Spinal cord (tissue), 9 donors: ENCODE measurements at regions not wholly inside any gene's neighbourhood (a gene's known extent, or its start where the extent isn't known, plus 50 kb on each side); places are given as distances from the start of the nearest gene placed in this dataset.

ENCODE experiments used
- DNase-seq, 6 donors: peaks; one replicate each; pipeline versions ENCODE4 v3.0.0 to v3.0.0-alpha.2; 2013 to 2015; ENCODE audit warnings: low spot score in 6 of 6, low read depth in 4 of 6
- H3K27ac ChIP-seq: one replicate; pipeline ENCODE4 v1.5.1; 2013; ENCODE audit warnings: low read depth, low read length, control low read depth
- H3K27me3 ChIP-seq: one replicate; pipeline ENCODE4 v1.6.1; 2013; ENCODE audit warnings: low read length; ENCODE audit not compliant: control insufficient read depth, insufficient read depth
- H3K36me3 ChIP-seq: one replicate; pipeline ENCODE4 v1.6.1; 2013; ENCODE audit warnings: low read length; ENCODE audit not compliant: control insufficient read depth, insufficient read depth
- H3K4me1 ChIP-seq: one replicate; pipeline ENCODE4 v1.6.1; 2013; ENCODE audit warnings: low read length; ENCODE audit not compliant: control insufficient read depth, insufficient read depth
- H3K4me3 ChIP-seq: one replicate; pipeline ENCODE4 v1.5.1; 2013; ENCODE audit warnings: low read depth, low read length, control low read depth
- H3K9me3 ChIP-seq: one replicate; pipeline ENCODE4 v1.6.1; 2013; ENCODE audit warnings: low read length; ENCODE audit not compliant: control insufficient read depth, insufficient read depth
- WGBS: methylation state at CpG from one replicate; pipeline ENCODE4 v1.1.5; 2013; ENCODE audit warnings: missing lambda C conversion rate; ENCODE audit not compliant: insufficient coverage; 5-methylcytosine and 5-hydroxymethylcytosine counted together
- donor health status: healthy.

GRCh38 chr22:49422701-49423100 lies 405.0 kb downstream of the BRD1 start:
- WGBS = 72% methylated on average over 2 of the region's 2 CpGs
- Histone ChIP-seq H3K27me3 (peaks cover 4% of the 10 kb centered on the region), H3K4me1 (peaks cover 6% of the 10 kb centered on the region), H3K4me3 (no peak overlapping the region), H3K9me3 (peaks cover 2% of the 10 kb centered on the region), H3K36me3 (no peaks in the 10 kb centered on the region), H3K27ac (no peak overlapping the region)
- no peak for DNase-seq

GRCh38 chr22:49420651-49421050 lies 407.0 kb downstream of the BRD1 start:
- Histone ChIP-seq H3K4me3 (no peak overlapping the region), H3K9me3 (peaks cover 2% of the 10 kb centered on the region), H3K36me3 (no peaks in the 10 kb centered on the region), H3K27ac (no peak overlapping the region), H3K27me3 (peaks cover 3% of the 10 kb centered on the region), H3K4me1 (peaks cover 7% of the 10 kb centered on the region)
- WGBS = 89% methylated on average over 13 of the region's 13 CpGs
- no peak for DNase-seq

- no peak overlapping the region for H3K4me3 ChIP-seq
- H3K27me3 ChIP-seq = no peaks in the 10 kb centered on the region
- no peak overlapping the region for H3K27ac ChIP-seq
- peaks cover 12% of the 10 kb centered on the region for H3K4me1 ChIP-seq
- peaks cover 2% of the 10 kb centered on the region for H3K9me3 ChIP-seq
- no peak for DNase-seq
- no peaks in the 10 kb centered on the region for H3K36me3 ChIP-seq
- 100% methylated on average over 3 of the region's 6 CpGs for WGBS
Observed at GRCh38 chr22:49419661-49420060, 408.0 kb downstream of the BRD1 start.

- H3K9me3 ChIP-seq = peaks cover 2% of the 10 kb centered on the region
Observed at GRCh38 chr22:49418943-49419342, 408.7 kb downstream of the BRD1 start.

GRCh38 chr22:49418341-49418894 lies 409.3 kb downstream of the BRD1 start:
- Histone ChIP-seq H3K36me3 (no peaks in the 10 kb centered on the region), H3K4me1 (peaks cover 13% of the 10 kb centered on the region), H3K27me3 (no peaks in the 10 kb centered on the region), H3K4me3 (no peak overlapping the region), H3K27ac (no peak overlapping the region), H3K9me3 (peaks cover 2% of the 10 kb centered on the region)
- WGBS = 87% methylated on average over 39 of the region's 39 CpGs
- DNase-seq = no peak

More at GRCh38 chr22:49418943-49419342, 408.7 kb downstream of the BRD1 start:
- Histone ChIP-seq H3K27ac (no peak overlapping the region), H3K27me3 (no peaks in the 10 kb centered on the region), H3K4me3 (no peak overlapping the region), H3K4me1 (peaks cover 8% of the 10 kb centered on the region), H3K36me3 (no peaks in the 10 kb centered on the region)
- DNase-seq = no peak
- 89% methylated on average over 7 of the region's 12 CpGs for WGBS

GRCh38 chr22:49417833-49418232 lies 409.8 kb downstream of the BRD1 start:
- peaks cover 2% of the 10 kb centered on the region for H3K27me3 ChIP-seq
- DNase-seq = no peak
- 95% methylated on average over 10 of the region's 13 CpGs for WGBS

GRCh38 chr22:49417326-49417725 lies 410.3 kb downstream of the BRD1 start:
- WGBS = 98% methylated on average over 6 of the region's 7 CpGs
- no peak overlapping the region for H3K27ac ChIP-seq
- peaks cover 14% of the 10 kb centered on the region for H3K4me1 ChIP-seq
- no peak for DNase-seq
- no peak overlapping the region for H3K4me3 ChIP-seq
- peaks cover 2% of the 10 kb centered on the region for H3K27me3 ChIP-seq
- H3K36me3 ChIP-seq = no peaks in the 10 kb centered on the region
- peaks cover 2% of the 10 kb centered on the region for H3K9me3 ChIP-seq

More at GRCh38 chr22:49417833-49418232, 409.8 kb downstream of the BRD1 start:
- H3K4me3 ChIP-seq = no peak overlapping the region
- peaks cover 2% of the 10 kb centered on the region for H3K9me3 ChIP-seq
- no peak overlapping the region for H3K27ac ChIP-seq
- peaks cover 14% of the 10 kb centered on the region for H3K4me1 ChIP-seq
- H3K36me3 ChIP-seq = no peaks in the 10 kb centered on the region

- no peaks in the 10 kb centered on the region for H3K36me3 ChIP-seq
- H3K4me3 ChIP-seq = no peak overlapping the region
- 37% methylated on average over 16 of the region's 21 CpGs for WGBS
- peak; percentile 21 to 95 (median 29) for DNase-seq
- no peaks in the 10 kb centered on the region for H3K9me3 ChIP-seq
- peaks cover 14% of the 10 kb centered on the region for H3K4me1 ChIP-seq
- no peak overlapping the region for H3K27ac ChIP-seq
- H3K27me3 ChIP-seq = peaks cover 2% of the 10 kb centered on the region
Observed at GRCh38 chr22:49415151-49415951, 412.3 kb downstream of the BRD1 start.

GRCh38 chr22:49413551-49413950 lies 414.1 kb downstream of the BRD1 start:
- Histone ChIP-seq H3K9me3 (no peaks in the 10 kb centered on the region), H3K4me1 (peaks cover 14% of the 10 kb centered on the region), H3K36me3 (no peaks in the 10 kb centered on the region), H3K27ac (no peak overlapping the region), H3K27me3 (peaks cover 2% of the 10 kb centered on the region), H3K4me3 (no peak overlapping the region)
- DNase-seq = peak in 1 of 6 donors; percentile 46
- 68% methylated on average over 9 of the region's 9 CpGs for WGBS

- no peak overlapping the region for H3K4me3 ChIP-seq
- no peak overlapping the region for H3K27ac ChIP-seq
- H3K4me1 ChIP-seq = peaks cover 14% of the 10 kb centered on the region
- peaks cover 2% of the 10 kb centered on the region for H3K27me3 ChIP-seq
- no peak for DNase-seq
- H3K9me3 ChIP-seq = no peaks in the 10 kb centered on the region
- WGBS = 80% methylated on average over 5 of the region's 8 CpGs
- H3K36me3 ChIP-seq = no peaks in the 10 kb centered on the region
Observed at GRCh38 chr22:49413146-49413545, 414.5 kb downstream of the BRD1 start.
